NCI-H1048 (cell line): ENCODE measurements at regions not wholly inside any gene's neighbourhood (a gene's known extent, or its start where the extent isn't known, plus 50 kb on each side); places are given as distances from the start of the nearest gene placed in this dataset.

ENCODE experiments used
- DNase-seq: peaks from one replicate; lab custom pipeline; 2025; lab: John Stamatoyannopoulos, UW

DNA sequence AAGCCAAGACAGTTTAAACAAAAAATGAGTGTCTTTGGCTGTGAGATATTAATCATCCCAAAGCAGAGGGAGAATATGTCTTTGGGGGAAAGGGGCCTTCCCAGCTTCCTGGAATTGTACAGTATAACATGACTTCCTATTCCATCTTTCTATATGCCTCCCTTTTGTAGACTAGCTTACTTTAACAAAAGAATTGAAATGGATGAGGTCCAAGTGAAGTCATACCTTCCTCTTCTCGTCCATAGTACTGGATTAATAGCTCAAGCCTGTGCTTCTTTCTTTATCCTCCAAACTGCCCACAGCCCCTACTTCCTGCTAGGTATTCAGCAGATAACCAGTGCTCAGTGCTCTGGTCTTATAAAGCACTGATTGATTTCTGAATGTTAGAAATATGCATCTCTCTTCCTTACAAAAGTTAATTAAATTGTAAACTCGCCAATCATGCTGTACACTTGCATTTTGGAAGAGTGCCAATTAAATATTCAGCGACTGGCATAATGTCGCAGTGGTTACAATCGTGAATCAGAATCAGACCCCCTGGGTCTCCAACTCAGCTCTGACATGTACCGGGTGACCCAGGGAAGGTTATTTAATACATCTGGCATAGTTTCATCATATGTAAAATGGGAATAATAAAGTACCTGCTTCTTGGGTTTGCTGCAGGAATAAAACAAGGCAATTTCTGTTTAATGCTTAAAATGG is 325.1 kb downstream of the RND3 start:
- no peak for DNase-seq

DNA sequence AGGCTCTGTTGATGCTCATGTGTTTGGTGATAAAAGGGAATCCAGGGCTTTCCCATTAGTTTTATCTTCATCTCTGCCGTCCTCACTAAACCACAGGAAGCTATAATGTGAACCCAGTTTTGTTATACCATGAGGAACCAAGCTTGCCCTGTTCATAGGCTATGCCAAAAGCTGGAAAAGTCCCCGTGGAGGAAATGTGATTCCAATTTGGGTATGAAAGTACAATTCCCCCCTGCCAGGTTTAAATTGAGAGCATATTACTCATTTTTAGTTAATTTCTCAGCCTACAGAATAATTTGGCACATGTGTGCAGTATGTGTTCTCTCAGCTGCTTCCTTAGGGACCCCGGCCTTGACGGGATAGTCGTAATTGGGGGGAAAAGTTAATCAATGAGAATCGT is 327.4 kb downstream of the RND3 start:
- no peak for DNase-seq

DNA sequence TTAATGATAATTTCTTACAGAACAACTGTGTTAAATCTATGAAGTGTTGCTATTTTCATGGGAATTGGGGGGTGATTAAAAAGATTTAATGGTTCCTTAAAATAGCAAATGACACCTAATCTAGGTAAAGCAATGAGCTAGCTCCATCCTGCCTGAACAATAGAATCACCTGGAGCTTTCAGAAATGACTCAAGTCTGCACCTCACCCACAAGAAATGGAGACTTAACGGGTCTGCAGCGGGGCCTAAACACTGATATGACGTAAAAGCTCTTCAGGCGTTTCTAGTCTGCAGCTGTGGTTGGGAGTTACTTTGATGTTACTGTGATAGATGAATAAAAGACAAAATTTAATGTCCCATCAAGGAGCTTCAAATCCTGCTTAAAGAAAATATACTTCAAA is 328.2 kb downstream of the RND3 start:
- DNase-seq: no peak

DNA sequence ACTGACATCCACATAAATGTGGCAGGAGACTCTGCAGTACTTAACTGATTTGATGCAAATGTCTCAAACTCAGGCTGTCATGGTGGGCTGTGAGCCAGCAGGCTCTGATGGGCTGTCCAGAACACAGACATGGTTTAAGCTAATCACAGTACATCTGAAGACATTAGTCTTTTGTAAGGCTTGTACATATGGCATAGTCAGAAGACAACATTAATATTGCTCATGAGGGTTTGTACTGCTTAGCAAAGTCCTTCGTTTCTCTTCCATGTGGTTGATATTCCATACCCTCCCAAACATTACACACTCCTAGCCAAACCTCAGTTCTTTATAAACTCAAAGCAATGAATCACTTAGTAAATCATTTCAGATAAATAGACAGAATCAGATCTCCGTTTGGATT is 330.6 kb downstream of the RND3 start:
- DNase-seq: no peak

- no peak for DNase-seq
Observed at GRCh38 chr2:150156415-150156814, 331.1 kb downstream of the RND3 start.

DNA sequence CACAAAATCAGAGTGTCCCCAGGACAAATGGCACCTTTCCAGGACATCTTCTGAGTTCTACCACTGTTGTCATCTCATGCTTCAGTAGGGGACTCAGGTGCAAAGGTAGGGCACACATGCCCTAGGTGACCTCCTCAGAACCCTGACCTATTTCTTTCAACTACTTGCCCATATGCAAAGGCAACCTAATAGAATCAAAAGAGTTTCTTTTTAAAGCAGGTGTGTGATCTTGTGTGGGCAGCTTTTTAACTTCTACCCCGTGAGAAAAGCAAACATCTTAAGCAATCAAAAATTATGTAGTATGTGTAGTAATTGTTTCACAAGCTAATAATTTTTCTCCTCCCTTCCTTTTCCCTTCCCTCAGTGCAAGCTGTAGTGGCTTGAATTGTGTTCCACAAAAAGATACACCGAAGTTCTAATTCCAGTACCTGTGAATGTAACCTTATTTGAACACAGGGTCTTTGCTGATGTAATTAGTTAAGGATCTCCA is 333.1 kb downstream of the RND3 start:
- no peak for DNase-seq

- DNase-seq: no peak
Observed at GRCh38 chr2:150153646-150154307, 333.7 kb downstream of the RND3 start.

GRCh38 chr2:150152230-150152629 is 335.2 kb downstream of the RND3 start:
- no peak for DNase-seq

DNA sequence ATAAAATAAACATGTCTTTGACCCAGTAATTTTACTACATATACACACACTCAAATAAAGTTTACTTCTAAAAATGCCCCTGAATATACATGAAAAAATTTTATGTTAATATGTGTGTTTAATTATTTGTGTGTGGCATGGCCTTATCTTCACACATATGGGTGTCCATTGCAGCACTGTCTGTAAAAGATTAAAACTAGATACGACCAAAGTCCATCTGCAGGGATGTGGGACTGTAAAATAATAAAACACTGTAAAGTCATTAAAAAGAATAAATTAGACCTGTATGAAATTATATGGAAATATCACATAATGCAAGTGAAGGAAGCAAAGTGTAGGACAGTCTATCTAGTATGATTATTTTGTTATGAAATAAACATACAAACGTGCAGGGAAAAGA is 337.3 kb downstream of the RND3 start:
- no peak for DNase-seq

DNA sequence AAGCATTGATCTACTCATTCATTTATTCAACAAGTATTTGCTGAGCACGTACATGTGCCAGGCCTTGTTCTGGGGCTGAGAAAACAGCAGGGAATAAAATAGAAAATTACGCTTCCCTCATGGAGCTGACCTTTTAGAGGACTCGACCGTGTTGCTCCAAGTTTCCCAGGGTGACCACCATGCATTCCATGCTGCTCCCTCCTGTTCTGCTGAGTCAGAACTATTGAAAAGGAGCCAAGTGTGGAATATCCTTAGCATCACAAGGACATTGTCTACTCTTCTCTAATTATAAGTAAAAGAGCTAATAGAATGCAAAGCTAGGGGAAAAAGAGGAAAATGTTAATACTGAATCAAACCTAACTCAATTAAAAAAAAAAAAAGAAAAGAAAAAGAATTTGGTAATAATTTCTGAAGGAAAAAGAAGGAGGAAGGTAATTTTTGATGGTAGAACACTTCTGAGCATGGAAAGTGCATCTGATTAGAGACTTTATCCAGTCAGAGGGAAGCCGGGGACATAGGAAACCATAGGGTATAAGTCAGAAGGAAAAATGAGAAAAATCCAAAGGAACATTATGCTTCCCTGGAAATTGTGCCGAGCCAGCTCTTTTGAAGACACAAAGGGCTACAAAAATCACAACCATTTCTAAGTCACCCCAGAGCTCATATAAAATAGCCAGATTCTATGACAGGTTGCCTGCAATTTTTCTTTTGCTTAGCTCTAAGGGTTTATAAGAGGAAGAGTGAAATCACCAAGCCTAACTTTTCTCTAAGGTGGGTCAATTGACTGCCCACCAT is 339.4 kb downstream of the RND3 start:
- DNase-seq: no peak

DNA sequence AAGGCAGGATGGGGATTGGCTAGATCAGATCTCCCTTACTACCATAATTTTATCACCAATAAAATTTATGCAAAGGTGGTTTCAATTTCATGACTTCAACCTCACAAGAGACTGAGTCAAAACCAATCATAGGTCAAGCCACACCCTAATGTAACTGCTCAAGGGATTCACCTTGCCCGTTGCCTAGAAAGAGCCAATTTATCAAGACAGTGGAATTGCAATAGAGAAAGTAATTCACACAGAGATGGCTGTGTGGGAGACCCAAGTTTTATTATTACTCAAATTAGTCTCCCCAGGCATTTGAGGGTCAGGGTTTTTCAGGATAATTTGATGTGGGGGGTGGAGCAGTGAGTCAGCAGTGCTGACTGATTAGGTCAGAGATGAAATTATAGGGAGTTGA is 340.6 kb downstream of the RND3 start:
- no peak for DNase-seq

GRCh38 chr2:150145299-150145692 is 342.2 kb downstream of the RND3 start:
- no peak for DNase-seq

DNA sequence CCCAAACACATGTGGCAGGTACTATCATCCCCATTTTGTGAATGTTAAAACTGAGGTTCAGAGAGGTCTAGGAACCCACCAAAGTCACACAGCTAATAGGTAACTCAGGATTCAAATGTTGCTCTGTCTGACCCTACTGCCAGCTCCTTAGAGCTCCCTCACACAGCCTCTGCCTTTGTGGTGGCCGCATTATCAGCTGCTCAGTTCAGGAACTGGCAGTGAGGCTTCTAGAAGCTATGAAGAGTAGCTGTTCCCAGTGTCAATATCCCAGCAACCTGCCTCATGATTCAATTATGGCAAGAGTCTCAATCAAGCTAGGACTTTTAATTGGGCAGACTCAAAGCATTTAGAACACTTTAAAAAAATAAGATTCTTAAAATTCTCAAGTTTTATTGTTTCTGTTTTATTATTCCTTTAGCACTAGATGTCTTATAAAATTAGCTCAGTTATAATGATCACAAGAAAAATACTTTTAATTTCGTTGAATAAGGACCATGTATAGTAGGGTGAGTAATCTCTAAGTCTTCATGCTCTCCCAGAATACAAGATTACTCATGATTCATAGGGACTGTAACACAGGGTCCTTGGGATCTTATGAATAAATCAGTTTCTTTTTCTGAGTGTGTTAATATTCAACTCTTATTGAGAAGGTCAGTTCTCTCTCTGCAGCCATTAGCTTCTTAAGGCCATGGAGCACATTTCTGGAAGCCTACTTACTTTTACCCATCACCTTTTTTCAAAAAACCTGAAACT is 342.7 kb downstream of the RND3 start:
- DNase-seq: no peak

GRCh38 chr2:150143087-150143536 is 344.4 kb downstream of the RND3 start:
- no peak for DNase-seq

GRCh38 chr2:150142561-150142960 is 344.9 kb downstream of the RND3 start:
- DNase-seq: no peak

- no peak for DNase-seq
Observed at GRCh38 chr2:150141226-150142001, 346.1 kb downstream of the RND3 start.

- DNase-seq: no peak
Observed at GRCh38 chr2:150140777-150141176, 346.7 kb downstream of the RND3 start.

DNA sequence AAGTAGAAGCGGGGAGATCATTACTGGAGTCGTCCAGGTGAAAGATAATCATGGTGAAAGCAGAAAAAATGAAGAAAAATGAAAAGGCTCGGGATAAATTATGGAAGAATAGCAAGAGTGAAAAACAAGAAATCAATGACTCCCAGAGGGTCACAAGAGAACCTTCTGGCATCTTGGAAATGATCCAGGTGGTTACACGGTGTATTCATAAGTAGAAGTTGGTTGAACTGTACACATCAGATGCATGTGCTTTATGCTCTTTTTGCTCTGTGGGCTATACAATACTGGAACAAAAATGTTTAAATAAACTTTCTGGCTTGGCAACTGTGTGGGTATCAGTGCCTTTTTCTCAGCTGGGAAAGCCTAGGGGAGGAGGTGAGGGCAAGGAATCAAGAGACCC is 348.9 kb downstream of the RND3 start:
- no peak for DNase-seq

GRCh38 chr2:150137338-150138069 is 350.0 kb downstream of the RND3 start:
- no peak for DNase-seq

DNA sequence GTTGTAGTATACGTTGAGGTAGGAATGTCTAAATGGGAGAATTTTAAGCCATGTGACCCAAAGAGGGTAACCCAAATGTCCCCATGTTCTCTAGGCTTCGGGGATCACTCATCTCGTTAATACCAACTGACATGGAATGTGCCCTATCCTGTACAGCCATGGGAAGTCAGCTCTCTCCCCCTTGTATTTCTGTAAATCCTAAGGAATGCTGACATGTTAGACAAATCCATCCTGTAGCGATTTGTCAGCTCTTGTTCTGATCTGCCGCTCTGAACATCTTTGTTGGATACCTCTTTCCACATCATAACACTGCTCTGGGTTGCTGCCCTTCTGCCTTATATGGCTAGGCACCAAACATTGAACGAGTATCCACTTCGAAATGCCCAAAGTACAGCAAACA is 350.6 kb downstream of the RND3 start:
- DNase-seq: no peak

- no peak for DNase-seq
Observed at GRCh38 chr2:150136401-150136800, 351.1 kb downstream of the RND3 start.
